WERI-Rb-1 (cell line): ENCODE measurements at regions not wholly inside any gene's neighbourhood (a gene's known extent, or its start where the extent isn't known, plus 50 kb on each side); places are given as distances from the start of the nearest gene placed in this dataset.
A peak's percentile ranks its signal among the peaks of the same experiment; 100 is the strongest.

Source experiments
- DNase-seq: peaks from one replicate; pipeline ENCODE4 v3.0.0-alpha.2; 2020
- H3K27ac ChIP-seq: fragments of 250-450 bp; sonication (Bioruptor Pico); 2 replicates; pipeline ENCODE4 v1.5.1; 2020; ENCODE audit warnings: mild to moderate bottlenecking, moderate library complexity
- H3K27me3 ChIP-seq: fragments of 250-450 bp; sonication (Bioruptor Pico); 2 replicates; pipeline ENCODE4 v1.5.1; 2021; ENCODE audit warnings: mild to moderate bottlenecking, low read depth, moderate library complexity; ENCODE audit not compliant: insufficient read depth, severe bottlenecking
- H3K36me3 ChIP-seq: fragments of 250-450 bp; sonication (Bioruptor Pico); 2 replicates; pipeline ENCODE4 v1.5.1; 2020; ENCODE audit warnings: mild to moderate bottlenecking, moderate library complexity
- H3K4me3 ChIP-seq: 2 replicates; pipeline ENCODE4 v1.5.1; 2011; ENCODE audit warnings: low read depth, mild to moderate bottlenecking, control low read depth, low read length
- H3K9me3 ChIP-seq: fragments of 250-450 bp; sonication (Bioruptor Pico); 2 replicates; pipeline ENCODE4 v1.5.1; 2021; ENCODE audit warnings: mild to moderate bottlenecking, moderate library complexity; ENCODE audit not compliant: severe bottlenecking
- CTCF ChIP-seq: IDR thresholded peaks from 2 replicates; pipeline ENCODE4 v1.5.1; 2011; ENCODE audit warnings: low read depth, mild to moderate bottlenecking, control low read depth, inconsistent platforms, low read length

GRCh38 chr14:29220072-29220471 lies 453.5 kb downstream of the FOXG1 start:
- no peak for TF ChIP-seq CTCF
- Histone ChIP-seq H3K27ac (peak overlapping the region; percentile 39), H3K4me3 (no peak overlapping the region; the same call in 1 of the 2 replicates), H3K36me3 (no peaks in the 10 kb centered on the region), H3K27me3 (no peaks in the 10 kb centered on the region), H3K9me3 (no peaks in the 10 kb centered on the region)
- DNase-seq, result peak; percentile 76

- Histone ChIP-seq H3K36me3 (no peaks in the 10 kb centered on the region), H3K9me3 (no peaks in the 10 kb centered on the region), H3K27me3 (no peaks in the 10 kb centered on the region), H3K4me3 (no peak overlapping the region; the same call in 1 of the 2 replicates), H3K27ac (peak overlapping the region; percentile 7; the same call in 1 of the 2 replicates)
- DNase-seq, result no peak
- no peak for TF ChIP-seq CTCF
These were observed 454.0 kb downstream of the FOXG1 start for GRCh38 chr14:29220566-29220965.

- no peaks in the 10 kb centered on the region for H3K9me3 ChIP-seq
- H3K4me3 ChIP-seq, result no peak overlapping the region
- no peak for TF ChIP-seq CTCF
- no peak overlapping the region for H3K27ac ChIP-seq
- DNase-seq, result no peak
- no peaks in the 10 kb centered on the region for H3K36me3 ChIP-seq
- H3K27me3 ChIP-seq, result no peaks in the 10 kb centered on the region
These were observed 455.4 kb downstream of the FOXG1 start for GRCh38 chr14:29222006-29222405.

GRCh38 chr14:29222671-29223268 lies 456.2 kb downstream of the FOXG1 start:
- Histone ChIP-seq H3K36me3 (no peaks in the 10 kb centered on the region), H3K9me3 (no peaks in the 10 kb centered on the region), H3K27ac (no peak overlapping the region), H3K27me3 (no peaks in the 10 kb centered on the region), H3K4me3 (peak overlapping the region; percentile 24; the same call in 1 of the 2 replicates)
- peak; percentile 52; the same call in 1 of the 2 replicates for TF ChIP-seq CTCF
- DNase-seq, result peak; percentile 46

GRCh38 chr14:29223947-29224346 lies 457.4 kb downstream of the FOXG1 start:
- no peak for DNase-seq
- no peak overlapping the region for H3K4me3 ChIP-seq
- H3K27ac ChIP-seq, result no peak overlapping the region
- no peaks in the 10 kb centered on the region for H3K27me3 ChIP-seq
- no peak for TF ChIP-seq CTCF
- no peaks in the 10 kb centered on the region for H3K9me3 ChIP-seq
- H3K36me3 ChIP-seq, result no peaks in the 10 kb centered on the region

GRCh38 chr14:29227631-29228030 lies 461.0 kb downstream of the FOXG1 start:
- Histone ChIP-seq H3K9me3 (no peaks in the 10 kb centered on the region), H3K4me3 (no peak overlapping the region), H3K36me3 (no peaks in the 10 kb centered on the region), H3K27ac (no peak overlapping the region), H3K27me3 (no peaks in the 10 kb centered on the region)
- no peak for TF ChIP-seq CTCF
- DNase-seq, result no peak
